Stomach (tissue), 8 donors: ENCODE measurements at regions not wholly inside any gene's neighbourhood (a gene's known extent, or its start where the extent isn't known, plus 50 kb on each side); places are given as distances from the start of the nearest gene placed in this dataset.

Source experiments
- DNase-seq, 2 donors: peaks; one replicate each; pipeline versions ENCODE4 v3.0.0 to v3.0.0-alpha.2; 2013 to 2019
- H3K27ac ChIP-seq, 5 donors: fragments of 200-600 bp in 4 of 5; sonication (generic) in 4 of 5; one replicate each; pipeline ENCODE4 v1.5.1; 2013 to 2019; ENCODE audit warnings: mild to moderate bottlenecking in 1 of 5, moderate library complexity in 1 of 5
- H3K27me3 ChIP-seq, 3 donors: fragments of 200-600 bp; sonication (generic); one replicate each; pipeline ENCODE4 v1.5.1; 2017 to 2019; ENCODE audit warnings: mixed run types in 1 of 3
- H3K36me3 ChIP-seq, 4 donors: fragments of 200-600 bp; sonication (generic); 1 replicate in 3 of 4; 2 replicates in 1 of 4; pipeline ENCODE4 v1.5.1; 2016 to 2019
- H3K4me1 ChIP-seq, 4 donors: fragments of 200-600 bp; sonication (generic); one replicate each; pipeline ENCODE4 v1.5.1; 2016 to 2019
- H3K4me3 ChIP-seq, 4 donors: fragments of 200-600 bp; sonication (generic) in 3 of 4; one replicate each; pipeline ENCODE4 v1.5.1; 2016 to 2019; ENCODE audit warnings: mild to moderate bottlenecking in 1 of 4
- H3K9me3 ChIP-seq, 4 donors: fragments of 200-600 bp; sonication (generic); one replicate each; pipeline ENCODE4 v1.5.1; 2016 to 2019
- CTCF ChIP-seq, 7 experiments: fragments of 450-650 bp in 4 of 7; fragments of 200-600 bp in 3 of 7; sonication (generic) in 3 of 7; IDR thresholded peaks; one replicate each; pipeline ENCODE4 v1.5.1; 2016 to 2019; ENCODE audit warnings: antibody characterized with exemption in 7 of 7, control low read depth in 2 of 7, mild to moderate bottlenecking in 1 of 7
- EP300 ChIP-seq: sonication (generic); formaldehyde crosslinking; IDR thresholded peaks from one replicate; pipeline ENCODE4 v1.6.1; 2017; ENCODE audit warnings: antibody characterized with exemption
- POLR2A ChIP-seq, 4 donors: fragments of 450-650 bp; IDR thresholded peaks; one replicate each; pipeline ENCODE4 v1.6.1; 2016; ENCODE audit warnings: antibody characterized with exemption in 4 of 4, control low read depth in 2 of 4, mild to moderate bottlenecking in 1 of 4, moderate library complexity in 1 of 4
- POLR2AphosphoS5 ChIP-seq, 3 donors: sonication (generic); formaldehyde crosslinking; IDR thresholded peaks; one replicate each; pipeline ENCODE4 v1.6.1; 2016; ENCODE audit warnings: antibody characterized with exemption in 3 of 3
- WGBS, 5 donors: extraction: QIAGEN DNeasy Blood & Tissue Kit in 3 of 5; methylation state at CpG; one replicate each; pipeline versions ENCODE4 v1.1.5 to v1.1.7; 2013 to 2018; 5-methylcytosine and 5-hydroxymethylcytosine counted together
- intact Hi-C: fragments of 100-400 bp; cut with DNase I; formaldehyde crosslinking; loops from one replicate; pipeline ENCODE4 v1.15.1; 2023; ENCODE audit warnings: low total_unique reads
- donor health status: healthy with polysubstance abuse.
- donor health status: Bipolar disorder and iron deficiency.
- donor health status: healthy.

DNA sequence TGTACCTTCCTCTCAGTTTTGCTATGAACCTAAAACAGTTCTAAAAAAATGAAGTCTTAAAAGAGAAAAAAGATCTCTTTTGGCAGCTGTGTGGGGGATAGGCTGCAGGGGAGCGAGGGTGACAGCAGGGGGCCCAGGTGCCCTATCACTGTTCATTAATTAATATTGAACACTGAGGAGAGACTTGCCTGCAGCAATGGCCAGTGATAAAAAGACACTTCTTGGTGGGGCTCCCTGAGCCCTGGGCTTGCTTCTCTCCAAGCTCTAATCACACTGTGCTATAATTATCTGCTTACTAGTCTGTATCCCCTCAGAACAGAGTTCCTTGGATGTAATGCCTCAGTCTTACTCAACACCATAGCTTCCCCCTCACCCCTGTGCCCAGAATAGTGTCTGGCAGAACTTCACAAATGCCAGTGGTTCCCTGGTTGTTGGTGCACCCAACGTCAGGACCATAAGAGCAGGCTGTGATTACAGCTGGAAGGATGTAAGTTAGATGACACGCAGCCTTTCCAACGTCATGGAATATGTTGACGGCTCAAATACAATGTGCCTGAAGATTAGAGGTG, 52.0 kb upstream of the IRX6 start:
- WGBS, 5 donors, result 73 to 82% (median 76%) methylated on average over 5 of the region's 5 CpGs
- DNase-seq, result no peak
- Histone ChIP-seq H3K27me3 (no peaks in the 10 kb centered on the region), H3K36me3 (no peaks in the 10 kb centered on the region), H3K9me3 (no peaks in the 10 kb centered on the region), H3K27ac (no peak overlapping the region), H3K4me1 (no peaks in the 10 kb centered on the region), H3K4me3 (no peak overlapping the region)
- intact Hi-C loops, result no loop called here
- no peak for TF ChIP-seq EP300
- TF ChIP-seq POLR2AphosphoS5 (IDR thresholded peaks at IDR 0.05), result no peak
- TF ChIP-seq CTCF (IDR thresholded peaks at IDR 0.05), result no peak
- no peak for TF ChIP-seq POLR2A (IDR thresholded peaks at IDR 0.05)

DNA sequence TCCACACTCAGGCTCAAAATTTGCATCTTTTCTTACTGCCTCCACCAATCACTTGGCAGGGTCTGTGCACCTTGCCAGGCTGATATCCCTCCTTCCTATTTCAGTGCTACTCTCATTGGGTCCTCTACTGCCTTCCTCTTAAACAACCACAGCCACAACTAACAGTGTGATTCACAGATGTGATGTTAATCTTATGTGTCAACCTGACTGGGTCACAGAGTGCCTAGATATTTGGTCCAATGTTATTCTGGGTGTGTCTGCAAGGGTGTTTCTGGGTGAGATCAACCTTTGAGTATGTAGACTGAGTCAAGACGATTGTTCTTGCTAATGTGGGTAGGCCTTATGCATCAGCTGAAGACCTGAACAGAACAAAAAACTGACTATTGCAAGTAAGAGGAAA, 51.3 kb upstream of the IRX6 start:
- Histone ChIP-seq H3K27me3 (no peaks in the 10 kb centered on the region), H3K27ac (no peak overlapping the region), H3K4me3 (no peak overlapping the region), H3K4me1 (no peaks in the 10 kb centered on the region), H3K9me3 (no peaks in the 10 kb centered on the region), H3K36me3 (no peaks in the 10 kb centered on the region)
- 60 to 75% (median 69%) methylated on average over 1 of the region's 1 CpG for WGBS, 5 donors
- TF ChIP-seq POLR2A (IDR thresholded peaks at IDR 0.05), result no peak
- DNase-seq, result no peak
- intact Hi-C loops, result no loop called here

DNA sequence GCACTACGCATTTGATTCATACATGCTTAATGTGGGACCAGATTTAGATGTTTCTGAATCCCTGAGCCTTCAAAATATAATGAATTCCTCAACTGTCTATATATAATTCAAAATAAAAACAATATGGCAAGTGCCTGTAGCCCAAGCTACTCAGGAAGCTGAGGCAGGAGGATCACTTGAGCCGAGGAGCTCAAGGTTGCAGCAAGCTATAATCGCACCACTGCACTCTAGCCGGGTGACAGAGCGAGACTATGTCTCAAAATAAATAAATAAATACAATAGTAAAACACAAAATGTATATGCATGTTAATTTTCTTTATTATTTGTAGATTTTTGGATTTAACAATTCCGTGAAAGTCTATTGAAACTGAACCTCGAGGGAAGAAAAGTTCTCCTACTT, 50.6 kb upstream of the IRX6 start:
- 89 to 92% (median 91%) methylated on average over 7 of the region's 7 CpGs for WGBS, 5 donors

GRCh38 chr16:55273959-55274358, 50.0 kb upstream of the IRX6 start:
- 61 to 74% (median 70%) methylated on average over 5 of the region's 5 CpGs for WGBS, 5 donors
- intact Hi-C loops, result no loop called here

More for the DNA sequence above, 50.6 kb upstream of the IRX6 start:
- Histone ChIP-seq H3K4me3 (no peak overlapping the region), H3K4me1 (no peaks in the 10 kb centered on the region), H3K36me3 (no peaks in the 10 kb centered on the region), H3K27me3 (no peaks in the 10 kb centered on the region), H3K27ac (no peak overlapping the region), H3K9me3 (no peaks in the 10 kb centered on the region)
- TF ChIP-seq CTCF (IDR thresholded peaks at IDR 0.05) (no peak), EP300 (no peak), POLR2AphosphoS5 (IDR thresholded peaks at IDR 0.05) (no peak), POLR2A (IDR thresholded peaks at IDR 0.05) (no peak)
- intact Hi-C loops, result no loop called here
- no peak for DNase-seq

More at GRCh38 chr16:55273959-55274358, 50.0 kb upstream of the IRX6 start:
- Histone ChIP-seq H3K4me1 (no peaks in the 10 kb centered on the region), H3K9me3 (no peaks in the 10 kb centered on the region), H3K4me3 (no peak overlapping the region), H3K27me3 (peaks cover 0 to under 1% (median 0%) of the 10 kb centered on the region in 3 donors), H3K27ac (no peak overlapping the region), H3K36me3 (no peaks in the 10 kb centered on the region)
- no peak for DNase-seq
- TF ChIP-seq POLR2A (IDR thresholded peaks at IDR 0.05), result no peak
- TF ChIP-seq CTCF (IDR thresholded peaks at IDR 0.05), result no peak
- no peak for TF ChIP-seq POLR2AphosphoS5 (IDR thresholded peaks at IDR 0.05)
- TF ChIP-seq EP300, result no peak
